ENCODE measurements at regions not wholly inside any gene's neighbourhood (a gene's known extent, or its start where the extent isn't known, plus 50 kb on each side); places are given as distances from the start of the nearest gene placed in this dataset.

GRCh38 chr12:132396657-132397056 is 67.3 kb upstream of the GALNT9 start:
- TF ChIP-seq ZNF513 (tag by site-specific recombination; IDR thresholded peaks at IDR 0.05) (no peak), ZNF274 (IDR thresholded peaks at IDR 0.05; ENCODE audit: low read length) (no peak), ZNF274 (tag by site-specific recombination; IDR thresholded peaks at IDR 0.05; ENCODE audit: borderline replicate concordance) (no peak), ZNF184 (tag by site-specific recombination; IDR thresholded peaks at IDR 0.05) (no peak), ZNF433 (tag by site-specific recombination; IDR thresholded peaks at IDR 0.05; ENCODE audit: low read depth) (no peak), ZNF24 (tag by site-specific recombination; IDR thresholded peaks at IDR 0.05) (no peak), ZNF157 (tag by site-specific recombination; IDR thresholded peaks at IDR 0.05) (no peak)
- TF ChIP-seq, protein P1, sequence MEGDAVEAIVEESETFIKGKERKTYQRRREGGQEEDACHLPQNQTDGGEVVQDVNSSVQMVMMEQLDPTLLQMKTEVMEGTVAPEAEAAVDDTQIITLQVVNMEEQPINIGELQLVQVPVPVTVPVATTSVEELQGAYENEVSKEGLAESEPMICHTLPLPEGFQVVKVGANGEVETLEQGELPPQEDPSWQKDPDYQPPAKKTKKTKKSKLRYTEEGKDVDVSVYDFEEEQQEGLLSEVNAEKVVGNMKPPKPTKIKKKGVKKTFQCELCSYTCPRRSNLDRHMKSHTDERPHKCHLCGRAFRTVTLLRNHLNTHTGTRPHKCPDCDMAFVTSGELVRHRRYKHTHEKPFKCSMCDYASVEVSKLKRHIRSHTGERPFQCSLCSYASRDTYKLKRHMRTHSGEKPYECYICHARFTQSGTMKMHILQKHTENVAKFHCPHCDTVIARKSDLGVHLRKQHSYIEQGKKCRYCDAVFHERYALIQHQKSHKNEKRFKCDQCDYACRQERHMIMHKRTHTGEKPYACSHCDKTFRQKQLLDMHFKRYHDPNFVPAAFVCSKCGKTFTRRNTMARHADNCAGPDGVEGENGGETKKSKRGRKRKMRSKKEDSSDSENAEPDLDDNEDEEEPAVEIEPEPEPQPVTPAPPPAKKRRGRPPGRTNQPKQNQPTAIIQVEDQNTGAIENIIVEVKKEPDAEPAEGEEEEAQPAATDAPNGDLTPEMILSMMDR (tag by site-specific recombination; IDR thresholded peaks at IDR 0.05), result no peak

Measured in HEK293 (cell line).